Activated CD8-positive, alpha-beta memory T cell treated with anti-CD3 and anti-CD28 coated beads for 24 hours (primary cell): ENCODE measurements at regions not wholly inside any gene's neighbourhood (a gene's known extent, or its start where the extent isn't known, plus 50 kb on each side); places are given as distances from the start of the nearest gene placed in this dataset.
"Not testable (repeated sequence)": the region's sequence is repeated elsewhere in the genome, so short reads cannot be mapped to it uniquely, and the experiment has no call there.

Experiments
- DNase-seq: peaks from one replicate; pipeline ENCODE4 v3.0.0-alpha.2; 2020

- DNase-seq = no peak
These were observed 320.4 kb upstream of the CCNH start for GRCh38 chr5:87732875-87733768.

GRCh38 chr5:87729781-87730180, 317.1 kb upstream of the CCNH start:
- DNase-seq = no peak

GRCh38 chr5:87722286-87722685, 309.6 kb upstream of the CCNH start:
- DNase-seq = no peak

- DNase-seq = not testable (repeated sequence)
These were observed 305.6 kb upstream of the CCNH start for GRCh38 chr5:87718224-87718925.

- no peak for DNase-seq
These were observed 305.0 kb upstream of the CCNH start for GRCh38 chr5:87717761-87718160.

GRCh38 chr5:87705876-87706275, 293.1 kb upstream of the CCNH start:
- no peak for DNase-seq

GRCh38 chr5:87686975-87687374, 274.2 kb upstream of the CCNH start:
- DNase-seq = no peak

- DNase-seq = no peak
These were observed 273.3 kb upstream of the CCNH start for GRCh38 chr5:87686018-87686417.

- DNase-seq = no peak
These were observed 261.5 kb upstream of the CCNH start for GRCh38 chr5:87674235-87674634.

- DNase-seq = no peak
These were observed 258.4 kb upstream of the CCNH start for GRCh38 chr5:87671146-87671545.

- no peak for DNase-seq
These were observed 252.4 kb upstream of the CCNH start for GRCh38 chr5:87665166-87665565.

GRCh38 chr5:87661784-87662566, 249.2 kb upstream of the CCNH start:
- no peak for DNase-seq

- no peak for DNase-seq
These were observed 240.5 kb upstream of the CCNH start for GRCh38 chr5:87653242-87653641.

GRCh38 chr5:87650284-87650683, 237.6 kb upstream of the CCNH start:
- no peak for DNase-seq

- DNase-seq = no peak
These were observed 236.7 kb upstream of the CCNH start for GRCh38 chr5:87649455-87649854.

- no peak for DNase-seq
These were observed 232.5 kb upstream of the CCNH start for GRCh38 chr5:87645224-87645623.

- DNase-seq = no peak
These were observed 228.2 kb upstream of the CCNH start for GRCh38 chr5:87640902-87641301.

GRCh38 chr5:87627363-87627762, 214.6 kb upstream of the CCNH start:
- DNase-seq = no peak

- DNase-seq = no peak
These were observed 195.7 kb upstream of the CCNH start for GRCh38 chr5:87608385-87608784.

- DNase-seq = no peak
These were observed 192.9 kb upstream of the CCNH start for GRCh38 chr5:87605663-87606062.

GRCh38 chr5:87599778-87600177, 187.0 kb upstream of the CCNH start:
- no peak for DNase-seq

GRCh38 chr5:87598460-87598859, 185.7 kb upstream of the CCNH start:
- no peak for DNase-seq

- DNase-seq = no peak
These were observed 181.8 kb upstream of the CCNH start for GRCh38 chr5:87594566-87594965.

GRCh38 chr5:87589587-87589986, 176.9 kb upstream of the CCNH start:
- no peak for DNase-seq
